Naive thymus-derived CD4-positive, alpha-beta T cell (primary cell): ENCODE measurements at regions not wholly inside any gene's neighbourhood (a gene's known extent, or its start where the extent isn't known, plus 50 kb on each side); places are given as distances from the start of the nearest gene placed in this dataset.
A peak's percentile ranks its signal among the peaks of the same experiment; 100 is the strongest.

Experiments
- ATAC-seq: fragments of 150-1000 bp; cut with Tn5 transposase; 2 replicates; pipeline ENCODE4 v1.10.0; 2021; ENCODE audit warnings: mild to moderate bottlenecking, moderate library complexity
- CTCF ChIA-PET: fragments of 350-600 bp; sonication (Branson Sonifier 250); formaldehyde crosslinking; loops from one replicate; lab custom pipeline; 2021; ENCODE audit warnings: antibody characterized with exemption; lab: Charles Lee
- POLR2A ChIA-PET: fragments of 350-600 bp; sonication (Branson Sonifier 250); formaldehyde crosslinking; loops from one replicate; lab custom pipeline; 2021; ENCODE audit warnings: antibody characterized with exemption, inconsistent platforms; lab: Charles Lee
- DNase-seq, 9 donors: peaks; one replicate each; pipeline versions ENCODE4 v3.0.0 to v3.0.0-alpha.2; 2020 to 2022; ENCODE audit warnings: mixed read lengths in 1 of 9
- H3K27ac ChIP-seq: one replicate; pipeline ENCODE4 v1.7.0; 2013; ENCODE audit warnings: mild to moderate bottlenecking, low read depth, low read length, moderate library complexity
- H3K27me3 ChIP-seq, 2 donors: one replicate each; pipeline ENCODE4 v1.7.0; 2013; ENCODE audit warnings: low read length in 2 of 2, mild to moderate bottlenecking in 2 of 2, moderate library complexity in 2 of 2; ENCODE audit not compliant: control insufficient read depth in 2 of 2, insufficient read depth in 2 of 2
- H3K36me3 ChIP-seq, 3 experiments: 1 replicate in 2 of 3; 2 replicates in 1 of 3; pipeline ENCODE4 v1.7.0; 2013; ENCODE audit warnings: low read length in 3 of 3, mild to moderate bottlenecking in 3 of 3, moderate library complexity in 1 of 3; ENCODE audit not compliant: insufficient read depth in 3 of 3, control insufficient read depth in 2 of 3
- H3K4me1 ChIP-seq, 2 donors: one replicate each; pipeline ENCODE4 v1.7.0; 2013; ENCODE audit warnings: low read length in 2 of 2, mild to moderate bottlenecking in 2 of 2, moderate library complexity in 1 of 2; ENCODE audit not compliant: control insufficient read depth in 2 of 2, insufficient read depth in 2 of 2
- H3K4me3 ChIP-seq: 2 replicates; pipeline ENCODE4 v1.7.0; 2013; ENCODE audit warnings: mild to moderate bottlenecking, low read length
- H3K9me3 ChIP-seq, 3 experiments: 1 replicate in 2 of 3; 2 replicates in 1 of 3; pipeline ENCODE4 v1.7.0; 2013; ENCODE audit warnings: low read length in 3 of 3; ENCODE audit not compliant: control insufficient read depth in 2 of 3
- H3K27ac Mint-ChIP-seq, 9 donors: one replicate each; pipeline ENCODE4 v1.8.0; 2020 to 2022; ENCODE audit warnings: mixed read lengths in 9 of 9, mild to moderate bottlenecking in 8 of 9, moderate library complexity in 5 of 9, inconsistent platforms in 2 of 9
- H3K27me3 Mint-ChIP-seq, 5 donors: one replicate each; pipeline ENCODE4 v1.8.0; 2021 to 2022; ENCODE audit warnings: mixed read lengths in 5 of 5, mild to moderate bottlenecking in 1 of 5
- H3K36me3 Mint-ChIP-seq, 5 donors: one replicate each; pipeline ENCODE4 v1.8.0; 2020 to 2022; ENCODE audit warnings: mixed read lengths in 5 of 5, mild to moderate bottlenecking in 3 of 5, inconsistent platforms in 1 of 5
- H3K4me1 Mint-ChIP-seq, 7 donors: one replicate each; pipeline ENCODE4 v1.8.0; 2020 to 2022; ENCODE audit warnings: mixed read lengths in 7 of 7, mild to moderate bottlenecking in 3 of 7, inconsistent platforms in 1 of 7
- H3K4me3 Mint-ChIP-seq, 10 donors: one replicate each; pipeline ENCODE4 v1.8.0; 2020 to 2022; ENCODE audit warnings: mild to moderate bottlenecking in 10 of 10, mixed read lengths in 10 of 10, moderate library complexity in 6 of 10, inconsistent platforms in 2 of 10
- H3K9me3 Mint-ChIP-seq, 11 donors: one replicate each; pipeline ENCODE4 v1.8.0; 2020 to 2022; ENCODE audit warnings: mixed read lengths in 11 of 11, mild to moderate bottlenecking in 4 of 11, inconsistent platforms in 1 of 11, moderate library complexity in 1 of 11
- intact Hi-C, 2 donors: fragments of 100-400 bp; cut with micrococcal nuclease; formaldehyde crosslinking; loops; one replicate each; pipeline ENCODE4 v1.15.1; 2023

DNA sequence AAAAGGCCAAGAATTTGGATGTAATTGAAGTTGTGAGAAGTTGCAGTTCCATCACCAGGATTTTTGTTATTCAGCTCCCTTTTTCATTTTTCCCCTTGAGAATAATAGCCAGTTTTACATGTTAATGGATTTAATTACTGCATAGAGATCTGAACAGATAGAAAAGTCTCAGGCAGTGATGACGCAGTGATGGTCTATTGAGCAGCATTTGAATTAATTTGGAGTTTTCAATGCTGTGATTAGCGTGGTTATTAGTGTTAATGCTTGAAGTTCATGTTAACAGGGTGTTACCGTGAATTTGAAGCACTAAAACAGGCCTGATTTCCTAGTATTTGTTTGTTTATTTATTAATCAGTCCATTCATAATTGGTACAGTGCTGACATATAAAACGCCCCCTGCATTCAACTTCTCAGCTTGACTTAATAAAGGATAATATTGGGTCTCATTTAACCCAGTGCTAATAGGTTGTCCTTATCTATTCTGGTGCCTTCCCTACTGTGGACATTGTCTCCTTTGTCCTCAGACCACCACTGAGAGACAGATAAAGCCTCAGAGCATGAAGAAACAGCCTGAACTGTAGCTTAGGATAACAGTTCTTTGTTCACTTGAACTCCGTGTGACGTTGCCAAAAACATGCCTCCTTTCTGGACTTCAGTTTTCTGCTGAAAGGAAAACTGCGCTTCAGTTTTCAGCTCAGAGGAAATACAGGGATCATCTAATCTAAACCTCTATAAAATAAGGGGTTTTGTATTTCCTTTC lies 82.4 kb downstream of the RTP4 start:
- peaks cover 0 to 4% (median 0%) of the 10 kb centered on the region in 11 donors for H3K9me3 Mint-ChIP-seq
- H3K27ac Mint-ChIP-seq: no peak overlapping the region
- ATAC-seq: no peak
- no peak overlapping the region for H3K4me3 Mint-ChIP-seq
- ChIA-PET POLR2A (no interaction called here), CTCF (no interaction called here)
- H3K27me3 Mint-ChIP-seq: peaks cover 4 to 30% (median 13%) of the 10 kb centered on the region in 5 donors
- Histone ChIP-seq H3K36me3 (no peaks in the 10 kb centered on the region), H3K27ac (no peak overlapping the region), H3K9me3 (no peaks in the 10 kb centered on the region), H3K27me3 (no peaks in the 10 kb centered on the region), H3K4me3 (no peak overlapping the region), H3K4me1 (no peaks in the 10 kb centered on the region)
- no peak for DNase-seq
- intact Hi-C loops: no loop called here
- H3K36me3 Mint-ChIP-seq: no peaks in the 10 kb centered on the region
- H3K4me1 Mint-ChIP-seq: no peaks in the 10 kb centered on the region

GRCh38 chr3:187448674-187449073 lies 80.5 kb downstream of the RTP4 start:
- H3K36me3 Mint-ChIP-seq: no peaks in the 10 kb centered on the region
- Histone ChIP-seq H3K9me3 (no peaks in the 10 kb centered on the region), H3K27ac (no peak overlapping the region), H3K4me3 (no peak overlapping the region), H3K36me3 (no peaks in the 10 kb centered on the region), H3K4me1 (no peaks in the 10 kb centered on the region), H3K27me3 (no peaks in the 10 kb centered on the region)
- no peak overlapping the region for H3K27ac Mint-ChIP-seq
- peaks cover under 1 to 31% (median 4%) of the 10 kb centered on the region in 5 donors for H3K27me3 Mint-ChIP-seq
- intact Hi-C loops: no loop called here
- DNase-seq: no peak
- no peaks in the 10 kb centered on the region for H3K4me1 Mint-ChIP-seq
- H3K9me3 Mint-ChIP-seq: peaks cover 0 to 3% (median 0%) of the 10 kb centered on the region in 11 donors
- ATAC-seq: no peak
- POLR2A ChIA-PET: no interaction called here
- CTCF ChIA-PET: no interaction called here
- no peak overlapping the region for H3K4me3 Mint-ChIP-seq

GRCh38 chr3:187447737-187448136 lies 79.6 kb downstream of the RTP4 start:
- no peak for DNase-seq
- no peak for ATAC-seq
- no peaks in the 10 kb centered on the region for H3K36me3 ChIP-seq
- H3K27ac ChIP-seq: no peak overlapping the region
- H3K36me3 Mint-ChIP-seq: no peaks in the 10 kb centered on the region
- intact Hi-C loops: no loop called here
- H3K27me3 Mint-ChIP-seq: peaks cover 0 to 26% (median 4%) of the 10 kb centered on the region in 5 donors
- no peak overlapping the region for H3K4me3 ChIP-seq
- H3K9me3 ChIP-seq: no peaks in the 10 kb centered on the region
- peaks cover 0 to 3% (median 0%) of the 10 kb centered on the region in 11 donors for H3K9me3 Mint-ChIP-seq
- H3K27ac Mint-ChIP-seq: no peak overlapping the region
- no peaks in the 10 kb centered on the region for H3K4me1 ChIP-seq
- ChIA-PET CTCF (no interaction called here), POLR2A (no interaction called here)
- no peaks in the 10 kb centered on the region for H3K4me1 Mint-ChIP-seq
- no peaks in the 10 kb centered on the region for H3K27me3 ChIP-seq
- H3K4me3 Mint-ChIP-seq: no peak overlapping the region

DNA sequence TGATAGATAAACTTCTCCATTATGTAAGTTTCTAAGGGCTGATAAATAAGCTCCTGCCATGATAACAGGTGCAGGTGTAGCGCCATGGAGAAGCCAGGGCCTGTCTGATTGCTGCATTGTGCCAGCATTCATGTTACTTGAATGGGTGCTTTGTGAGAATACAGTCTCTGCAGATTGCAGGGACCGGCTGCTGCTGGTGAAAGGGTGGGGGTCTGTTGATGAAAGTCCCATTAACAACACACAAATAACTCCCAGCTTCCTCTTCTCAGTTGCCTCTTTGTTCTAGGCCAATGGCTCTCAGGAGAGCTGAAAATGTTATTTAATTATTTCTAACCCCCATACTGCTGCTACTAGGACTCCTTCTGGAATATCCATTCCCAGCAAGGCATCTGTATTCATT lies 77.2 kb downstream of the RTP4 start:
- H3K36me3 ChIP-seq: no peaks in the 10 kb centered on the region
- DNase-seq (no peak), ATAC-seq (no peak)
- Mint-ChIP-seq H3K9me3 (no peaks in the 10 kb centered on the region), H3K4me3 (no peak overlapping the region), H3K36me3 (no peaks in the 10 kb centered on the region), H3K27me3 (peaks cover 0 to 11% (median 4%) of the 10 kb centered on the region in 5 donors), H3K27ac (no peak overlapping the region), H3K4me1 (no peaks in the 10 kb centered on the region)
- no peaks in the 10 kb centered on the region for H3K27me3 ChIP-seq
- ChIA-PET POLR2A (no interaction called here), CTCF (no interaction called here)
- H3K4me1 ChIP-seq: no peaks in the 10 kb centered on the region
- no peaks in the 10 kb centered on the region for H3K9me3 ChIP-seq
- H3K4me3 ChIP-seq: no peak overlapping the region
- no peak overlapping the region for H3K27ac ChIP-seq
- intact Hi-C loops: no loop called here

DNA sequence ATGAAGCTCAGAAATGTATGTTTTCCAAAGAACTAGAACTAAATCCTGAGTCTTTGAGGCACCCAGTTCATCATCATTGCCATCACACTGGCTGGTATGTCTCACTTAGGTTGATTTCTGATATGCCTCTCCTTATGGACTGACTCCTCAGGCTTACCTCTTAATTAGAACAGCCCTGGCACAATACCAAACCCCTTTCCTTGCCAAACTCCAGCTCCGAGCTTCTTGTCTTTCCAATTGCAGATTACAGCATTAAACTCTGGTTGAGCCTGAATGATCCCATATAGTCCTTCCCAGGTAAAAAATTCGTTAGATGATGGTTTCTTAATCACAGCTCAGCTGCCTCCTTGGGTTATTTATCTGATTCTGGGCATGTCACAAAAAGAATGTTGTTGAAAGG lies 66.3 kb downstream of the RTP4 start:
- no peaks in the 10 kb centered on the region for H3K36me3 ChIP-seq
- intact Hi-C loops: no loop called here
- DNase-seq: no peak
- H3K4me3 ChIP-seq: no peak overlapping the region
- Mint-ChIP-seq H3K27me3 (peaks cover 12 to 24% (median 21%) of the 10 kb centered on the region in 5 donors), H3K36me3 (no peaks in the 10 kb centered on the region), H3K9me3 (peaks cover 0 to 9% (median 0%) of the 10 kb centered on the region in 11 donors), H3K4me1 (no peaks in the 10 kb centered on the region), H3K4me3 (no peak overlapping the region), H3K27ac (peak overlapping the region in 1 of 9 donors; percentile 47)
- ATAC-seq: no peak
- ChIA-PET POLR2A (no interaction called here), CTCF (no interaction called here)
- no peak overlapping the region for H3K27ac ChIP-seq
- no peaks in the 10 kb centered on the region for H3K4me1 ChIP-seq
- H3K27me3 ChIP-seq: no peaks in the 10 kb centered on the region
- no peaks in the 10 kb centered on the region for H3K9me3 ChIP-seq

DNA sequence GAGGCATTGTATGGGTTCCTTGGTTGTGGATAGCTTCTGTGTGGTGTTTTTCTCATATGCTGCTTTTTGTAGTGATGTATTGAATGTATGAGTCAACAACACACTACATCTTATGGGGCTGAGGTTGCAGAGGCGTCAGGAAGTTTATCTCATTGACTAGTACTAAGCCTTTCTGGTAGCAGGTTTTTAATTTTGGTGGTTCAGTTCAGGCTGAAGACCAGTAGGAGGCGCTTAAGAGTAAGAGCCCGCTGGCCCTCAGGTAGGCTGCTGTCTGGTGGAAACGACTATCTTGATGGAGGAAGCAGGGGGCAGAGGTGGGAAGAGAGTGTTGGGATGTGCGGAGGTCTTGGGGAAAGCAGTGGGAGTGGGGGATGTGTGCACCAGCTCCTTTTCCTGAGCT lies 62.4 kb downstream of the RTP4 start:
- intact Hi-C loops: no loop called here
- ChIA-PET POLR2A (no interaction called here), CTCF (no interaction called here)
- no peak overlapping the region for H3K4me3 ChIP-seq
- Mint-ChIP-seq H3K36me3 (no peaks in the 10 kb centered on the region), H3K4me1 (no peaks in the 10 kb centered on the region), H3K4me3 (peak overlapping the region in 1 of 10 donors; percentile 45), H3K27ac (no peak overlapping the region), H3K27me3 (peaks cover 17 to 32% (median 27%) of the 10 kb centered on the region in 5 donors), H3K9me3 (peaks cover 0 to 12% (median 0%) of the 10 kb centered on the region in 11 donors)
- H3K36me3 ChIP-seq: no peaks in the 10 kb centered on the region
- DNase-seq: no peak
- no peaks in the 10 kb centered on the region for H3K27me3 ChIP-seq
- H3K9me3 ChIP-seq: no peaks in the 10 kb centered on the region
- H3K4me1 ChIP-seq: no peaks in the 10 kb centered on the region
- ATAC-seq: no peak
- no peak overlapping the region for H3K27ac ChIP-seq
